DLD1 (cell line): ENCODE measurements at regions not wholly inside any gene's neighbourhood (a gene's known extent, or its start where the extent isn't known, plus 50 kb on each side); places are given as distances from the start of the nearest gene placed in this dataset.
"Not testable (repeated sequence)": the region's sequence is repeated elsewhere in the genome, so short reads cannot be mapped to it uniquely, and the experiment has no call there.

Experiments
- in situ Hi-C: cut with HindIII; loops from 2 replicates; pipeline ENCODE4 v1.10.0; 2017; ENCODE audit warnings: low sequenced_read_pairs

- in situ Hi-C loops, result no loop called here
These were observed 143.8 kb upstream of the RXFP2 start for GRCh38 chr13:31595563-31595962.

- in situ Hi-C loops, result no loop called here
These were observed 140.3 kb upstream of the RXFP2 start for GRCh38 chr13:31598990-31599389.

GRCh38 chr13:31605076-31605860 lies 134.1 kb upstream of the RXFP2 start:
- in situ Hi-C loops, result no loop called here

- in situ Hi-C loops, result not testable (repeated sequence)
These were observed 131.8 kb upstream of the RXFP2 start for GRCh38 chr13:31607531-31607930.

- in situ Hi-C loops, result not testable (repeated sequence)
These were observed 130.5 kb upstream of the RXFP2 start for GRCh38 chr13:31608780-31609179.

GRCh38 chr13:31610270-31610998 lies 128.9 kb upstream of the RXFP2 start:
- in situ Hi-C loops, result no loop called here

GRCh38 chr13:31611214-31611613 lies 128.1 kb upstream of the RXFP2 start:
- in situ Hi-C loops, result no loop called here

- in situ Hi-C loops, result no loop called here
These were observed 125.3 kb upstream of the RXFP2 start for GRCh38 chr13:31614073-31614472.

- in situ Hi-C loops, result no loop called here
These were observed 124.6 kb upstream of the RXFP2 start for GRCh38 chr13:31614704-31615103.

- in situ Hi-C loops, result no loop called here
These were observed 114.2 kb upstream of the RXFP2 start for GRCh38 chr13:31625115-31625514.

- in situ Hi-C loops, result no loop called here
These were observed 112.1 kb upstream of the RXFP2 start for GRCh38 chr13:31627097-31627845.

- in situ Hi-C loops, result no loop called here
These were observed 110.1 kb upstream of the RXFP2 start for GRCh38 chr13:31629085-31629780.

- in situ Hi-C loops, result no loop called here
These were observed 108.3 kb upstream of the RXFP2 start for GRCh38 chr13:31631071-31631470.

GRCh38 chr13:31631746-31632145 lies 107.6 kb upstream of the RXFP2 start:
- in situ Hi-C loops, result no loop called here

- in situ Hi-C loops, result no loop called here
These were observed 100.7 kb upstream of the RXFP2 start for GRCh38 chr13:31638577-31638976.

GRCh38 chr13:31639443-31640163 lies 99.7 kb upstream of the RXFP2 start:
- in situ Hi-C loops, result no loop called here

GRCh38 chr13:31649766-31650165 lies 89.6 kb upstream of the RXFP2 start:
- in situ Hi-C loops, result no loop called here

GRCh38 chr13:31653730-31654129 lies 85.6 kb upstream of the RXFP2 start:
- in situ Hi-C loops, result no loop called here

GRCh38 chr13:31663880-31664585 lies 75.3 kb upstream of the RXFP2 start:
- in situ Hi-C loops, result no loop called here
